Retinal pigment epithelial cell (primary cell): ENCODE measurements at regions not wholly inside any gene's neighbourhood (a gene's known extent, or its start where the extent isn't known, plus 50 kb on each side); places are given as distances from the start of the nearest gene placed in this dataset.

ENCODE experiments used
- DNase-seq: peaks from one replicate; pipeline ENCODE4 v3.0.0-alpha.2; 2010; ENCODE audit warnings: low read depth
- H3K4me3 ChIP-seq: 2 replicates; pipeline ENCODE4 v1.5.1; 2011; ENCODE audit warnings: mild to moderate bottlenecking, low read length, control low read depth, moderate library complexity
- CTCF ChIP-seq: conservative IDR thresholded peaks from 2 replicates; pipeline ENCODE4 v1.5.1; 2011; ENCODE audit warnings: low read depth, low read length, control low read depth, inconsistent platforms

GRCh38 chr16:76780556-76780955 lies 410.4 kb upstream of the MON1B start:
- no peak for DNase-seq

GRCh38 chr16:76784530-76784929 lies 406.5 kb upstream of the MON1B start:
- TF ChIP-seq CTCF: no peak
- DNase-seq: no peak
- no peak overlapping the region for H3K4me3 ChIP-seq

More at GRCh38 chr16:76780556-76780955, 410.4 kb upstream of the MON1B start:
- H3K4me3 ChIP-seq: no peak overlapping the region
- TF ChIP-seq CTCF: no peak

GRCh38 chr16:76787394-76787793 lies 403.6 kb upstream of the MON1B start:
- H3K4me3 ChIP-seq: no peak overlapping the region
- TF ChIP-seq CTCF: no peak
- DNase-seq: no peak

- TF ChIP-seq CTCF: no peak
- no peak for DNase-seq
- no peak overlapping the region for H3K4me3 ChIP-seq
Measured at GRCh38 chr16:76791151-76791550, 399.8 kb upstream of the MON1B start.

- DNase-seq: no peak
- no peak overlapping the region for H3K4me3 ChIP-seq
- TF ChIP-seq CTCF: no peak
Measured at GRCh38 chr16:76796416-76796815, 394.6 kb upstream of the MON1B start.

- H3K4me3 ChIP-seq: no peak overlapping the region
- DNase-seq: no peak
- no peak for TF ChIP-seq CTCF
Measured at GRCh38 chr16:76796978-76797377, 394.0 kb upstream of the MON1B start.

GRCh38 chr16:76797457-76797856 lies 393.5 kb upstream of the MON1B start:
- H3K4me3 ChIP-seq: no peak overlapping the region
- TF ChIP-seq CTCF: no peak
- DNase-seq: no peak
